CD4-positive, alpha-beta T cell treated with Interleukin-4 for 1 hour (primary cell): ENCODE measurements at regions not wholly inside any gene's neighbourhood (a gene's known extent, or its start where the extent isn't known, plus 50 kb on each side); places are given as distances from the start of the nearest gene placed in this dataset.
"Not testable (repeated sequence)": the region's sequence is repeated elsewhere in the genome, so short reads cannot be mapped to it uniquely, and the experiment has no call there.

Experiments
- DNase-seq, 2 donors: peaks; one replicate each; pipeline ENCODE4 v3.0.0-alpha.2; 2020 to 2022

DNA sequence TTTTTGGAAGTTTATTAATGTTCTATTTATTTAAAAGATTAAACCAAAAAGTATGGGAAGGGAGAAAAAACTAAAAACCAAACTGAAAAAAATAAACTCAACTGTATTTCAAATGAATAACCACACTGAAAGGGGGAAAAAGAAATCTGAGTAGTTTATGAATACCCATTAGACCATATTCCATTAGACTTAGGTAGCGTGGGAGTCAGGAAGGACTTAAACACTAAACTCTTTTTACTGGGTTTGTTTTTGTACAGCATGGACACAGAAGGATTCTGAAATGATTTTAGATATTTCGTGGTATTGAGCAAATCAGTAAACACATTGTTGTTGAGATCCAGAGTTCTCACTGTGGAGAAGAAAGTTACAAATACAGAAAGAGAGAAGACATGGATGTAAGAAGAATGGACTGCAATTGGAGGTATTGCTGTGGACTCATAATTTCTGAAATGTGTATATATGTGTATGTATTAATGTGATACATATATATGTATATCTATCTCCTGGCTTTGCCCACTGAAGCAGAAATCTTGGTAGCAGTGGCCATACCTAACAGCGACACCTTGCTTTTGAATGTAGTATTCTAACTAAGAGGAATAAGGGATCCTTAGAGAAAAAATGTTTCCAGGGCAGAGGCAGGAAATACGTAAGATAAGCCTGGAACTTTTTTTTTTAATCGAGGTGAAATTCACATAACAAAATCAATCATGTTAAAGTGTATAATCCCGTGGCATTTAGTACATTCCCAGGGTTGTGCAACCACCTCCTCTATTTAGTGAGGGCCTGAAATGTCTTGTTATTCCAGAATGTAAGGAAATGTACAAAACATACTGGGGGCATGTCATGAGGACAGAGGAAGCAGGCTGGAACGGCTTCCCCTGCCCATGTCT, 228.8 kb downstream of the SMARCA2 start:
- DNase-seq = no peak

DNA sequence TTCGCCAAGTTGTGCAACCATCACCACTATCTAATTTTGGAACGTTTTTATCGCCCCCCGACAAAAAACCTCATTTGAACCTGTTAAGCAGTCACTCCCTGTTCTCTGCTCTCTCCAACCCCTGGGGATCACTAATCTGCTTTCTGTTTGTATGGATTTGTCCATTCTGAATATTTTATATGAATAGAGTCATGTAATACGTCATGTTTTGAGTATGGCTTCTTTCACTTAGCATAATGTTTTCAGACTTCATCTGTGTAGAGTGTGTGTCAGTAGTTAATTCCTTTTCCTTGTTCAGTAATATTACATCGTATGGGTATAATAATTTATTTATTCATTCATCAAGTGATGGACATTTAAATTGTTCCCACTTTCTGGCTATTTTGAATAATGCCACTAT, 232.2 kb downstream of the SMARCA2 start:
- no peak for DNase-seq

DNA sequence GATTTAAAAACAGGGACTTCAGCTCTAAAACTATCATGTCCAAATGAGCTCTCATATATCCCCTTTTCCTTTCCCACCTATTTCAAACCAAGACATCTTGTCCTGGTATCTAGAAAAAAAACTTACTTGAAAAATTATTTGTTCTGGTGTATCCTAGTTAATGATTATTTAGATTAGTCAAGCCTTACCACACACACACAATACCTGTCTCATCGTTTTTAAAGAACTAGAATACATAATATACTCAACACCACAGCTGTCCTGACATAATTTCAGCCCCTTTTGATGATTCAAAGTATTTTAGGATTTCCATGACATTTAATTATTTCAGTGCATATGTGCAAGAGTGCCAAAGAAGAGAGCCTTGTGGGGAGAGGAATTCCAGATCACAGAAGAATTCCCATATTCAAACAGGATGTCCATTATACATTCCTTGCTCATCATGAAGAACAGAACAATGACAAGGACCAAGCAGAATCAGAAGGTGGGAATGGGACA, 233.7 kb downstream of the SMARCA2 start:
- no peak for DNase-seq

DNA sequence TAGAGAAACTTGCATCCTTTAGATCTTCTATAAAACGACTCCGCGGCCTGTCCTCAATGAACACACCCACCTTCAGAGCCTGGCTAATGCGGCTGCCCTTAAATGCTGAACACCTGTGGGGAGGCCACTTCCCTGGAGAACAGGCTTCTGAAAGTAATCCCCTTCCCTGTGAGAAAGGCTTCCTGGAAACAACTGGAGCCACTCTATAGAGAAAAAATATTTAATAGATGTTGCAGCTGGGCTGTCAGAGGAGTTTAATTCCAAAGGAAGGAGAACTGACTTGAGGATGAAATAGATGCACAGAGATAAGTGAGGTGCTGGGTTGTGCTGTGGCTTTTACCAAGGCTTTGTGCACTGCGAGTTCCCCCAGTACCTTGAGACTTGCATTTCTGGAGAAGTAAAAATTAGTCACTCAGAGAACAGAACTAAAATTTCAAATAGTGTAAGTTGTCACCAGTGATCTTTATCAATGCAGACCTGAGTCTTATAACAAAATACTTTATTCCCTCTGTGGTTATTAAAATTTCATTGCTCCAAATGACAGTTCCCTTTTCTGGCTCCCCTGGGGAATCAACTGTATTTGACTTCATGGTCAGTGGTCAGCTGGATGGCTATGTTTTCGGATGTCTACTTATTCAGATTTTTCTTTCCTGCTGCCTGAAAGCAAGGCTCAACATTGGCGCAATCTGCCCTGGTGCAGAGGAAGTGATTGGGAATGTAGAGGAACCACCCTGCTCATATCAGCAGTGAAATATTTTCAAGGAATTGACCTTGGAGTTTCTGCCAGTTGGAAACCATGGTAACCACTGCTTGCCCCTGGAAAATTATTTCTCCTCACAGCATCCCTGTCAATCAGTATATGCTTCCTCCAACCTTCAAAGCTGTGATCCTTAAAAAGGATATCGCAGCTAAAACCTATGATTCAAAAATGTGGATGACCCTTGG, 238.8 kb downstream of the SMARCA2 start:
- no peak for DNase-seq

DNA sequence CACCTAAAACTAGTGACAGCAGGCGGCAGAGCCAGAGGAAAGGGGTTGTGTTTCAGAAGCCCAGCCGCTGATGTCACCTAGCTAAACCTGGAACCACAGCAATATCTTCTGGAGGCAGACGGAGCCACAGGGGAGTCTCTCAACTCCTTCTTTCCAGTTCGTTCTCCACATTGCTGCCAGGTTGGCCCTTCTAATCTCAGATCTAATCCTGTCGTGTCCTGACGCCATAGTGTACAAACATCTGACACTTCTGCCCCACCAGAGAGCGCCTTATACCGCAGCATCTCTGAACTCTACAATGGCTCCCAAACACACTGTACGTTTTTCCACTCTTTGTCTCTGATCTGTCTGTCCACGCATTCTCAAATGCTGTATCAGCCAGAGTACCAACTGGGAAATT, 240.0 kb downstream of the SMARCA2 start:
- no peak for DNase-seq

DNA sequence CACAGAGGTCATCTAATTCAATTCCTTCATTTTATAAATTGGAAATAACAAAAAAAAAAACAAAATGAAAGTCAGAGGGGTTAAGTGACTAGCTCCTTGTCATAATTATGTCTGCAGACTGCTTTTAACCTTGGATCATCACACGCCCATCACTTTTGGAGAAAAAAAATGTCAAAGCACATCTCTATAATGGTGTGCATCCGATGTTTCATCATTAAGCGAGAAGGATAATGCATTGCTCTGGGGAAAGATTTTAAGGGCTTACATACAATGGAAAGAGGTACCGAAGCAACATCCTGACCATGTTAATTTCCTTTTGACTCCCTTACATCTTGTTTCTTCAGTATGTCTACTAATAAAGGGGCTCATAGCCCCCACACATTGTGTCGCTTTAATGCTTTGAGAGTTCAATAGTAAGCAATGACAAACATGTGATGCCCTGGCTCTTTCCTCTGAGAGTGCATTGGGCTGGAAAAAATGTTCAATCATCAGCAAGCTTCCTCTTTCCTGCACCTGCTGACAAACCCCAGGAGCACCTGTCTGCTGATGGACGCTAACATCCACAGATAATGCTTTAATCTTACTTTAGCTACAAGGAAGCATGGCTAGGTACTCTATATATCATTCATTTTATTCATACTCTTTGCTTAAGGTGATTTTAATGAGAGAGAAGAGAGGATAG, 242.2 kb downstream of the SMARCA2 start:
- no peak for DNase-seq

DNA sequence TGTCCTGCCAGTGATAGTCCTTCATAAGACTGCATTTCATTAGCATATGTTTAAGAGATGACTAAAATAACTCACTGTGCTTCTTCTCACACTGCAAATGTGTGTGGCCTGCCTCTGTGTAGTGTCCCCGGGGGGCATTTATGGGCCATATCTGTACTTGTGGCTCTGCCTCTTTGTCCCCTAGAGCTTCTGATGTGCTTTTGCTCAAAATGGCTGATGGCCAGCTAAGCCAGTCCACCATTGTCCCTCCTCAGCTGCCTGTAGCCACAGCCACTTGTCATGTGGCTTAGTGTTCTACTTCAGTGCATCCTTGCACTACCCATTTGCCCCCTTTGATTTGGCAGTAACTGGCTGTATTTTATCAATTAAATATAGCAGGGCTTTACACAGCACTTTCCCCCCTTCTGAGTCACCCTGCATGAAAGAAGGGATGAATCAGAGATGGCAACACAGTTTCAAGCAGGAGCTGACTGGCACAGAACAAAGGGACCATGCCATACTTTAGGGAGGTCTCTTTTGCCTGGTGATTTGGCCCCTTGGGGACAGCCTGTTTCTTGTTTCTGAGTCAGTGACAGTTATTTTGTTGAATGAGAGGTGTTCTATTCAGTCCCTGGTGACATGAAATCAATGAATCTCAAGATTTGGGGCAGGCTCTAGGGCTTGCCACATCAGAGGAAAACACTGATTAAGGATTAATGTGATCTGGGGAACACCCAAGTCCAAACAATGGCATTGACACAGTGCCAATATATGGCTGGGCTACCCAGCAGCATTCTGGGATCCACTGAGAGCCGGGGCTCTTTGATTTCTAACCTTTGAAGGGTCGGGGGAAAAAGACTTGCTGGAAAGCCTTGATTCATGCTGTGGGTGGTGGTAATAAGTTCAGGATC, 245.5 kb downstream of the SMARCA2 start:
- no peak for DNase-seq

DNA sequence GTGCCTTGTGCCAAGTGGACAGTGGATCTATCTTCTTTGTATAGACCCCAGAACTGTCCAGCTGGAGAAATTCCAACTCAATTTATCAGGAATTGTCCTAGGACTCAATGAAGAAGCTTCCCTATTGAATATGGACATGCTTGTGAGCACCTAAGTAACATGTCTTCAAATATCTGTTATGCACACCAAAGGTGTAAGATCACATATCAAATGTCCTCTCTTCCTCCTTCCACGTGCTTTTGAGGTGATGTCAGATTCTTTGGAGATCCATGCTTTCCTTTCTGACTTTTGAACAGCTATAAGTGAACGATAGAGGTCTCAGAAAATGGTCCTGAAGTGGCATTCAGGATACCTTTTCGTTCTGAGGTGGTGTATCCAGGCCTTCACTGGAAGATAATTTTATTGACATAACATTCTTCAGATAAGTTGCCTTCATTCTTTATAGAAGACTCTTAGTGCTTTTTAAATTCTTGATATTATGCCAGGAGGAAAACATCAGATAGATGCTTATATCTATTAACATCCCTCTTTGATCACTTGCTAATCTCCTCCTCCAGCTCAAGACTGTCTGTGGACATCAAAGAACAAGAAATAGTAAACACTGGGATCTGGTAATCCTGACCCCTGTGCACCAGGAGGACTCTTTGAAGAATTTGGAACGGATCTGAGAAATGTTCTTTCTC, 246.4 kb downstream of the SMARCA2 start:
- no peak for DNase-seq

DNA sequence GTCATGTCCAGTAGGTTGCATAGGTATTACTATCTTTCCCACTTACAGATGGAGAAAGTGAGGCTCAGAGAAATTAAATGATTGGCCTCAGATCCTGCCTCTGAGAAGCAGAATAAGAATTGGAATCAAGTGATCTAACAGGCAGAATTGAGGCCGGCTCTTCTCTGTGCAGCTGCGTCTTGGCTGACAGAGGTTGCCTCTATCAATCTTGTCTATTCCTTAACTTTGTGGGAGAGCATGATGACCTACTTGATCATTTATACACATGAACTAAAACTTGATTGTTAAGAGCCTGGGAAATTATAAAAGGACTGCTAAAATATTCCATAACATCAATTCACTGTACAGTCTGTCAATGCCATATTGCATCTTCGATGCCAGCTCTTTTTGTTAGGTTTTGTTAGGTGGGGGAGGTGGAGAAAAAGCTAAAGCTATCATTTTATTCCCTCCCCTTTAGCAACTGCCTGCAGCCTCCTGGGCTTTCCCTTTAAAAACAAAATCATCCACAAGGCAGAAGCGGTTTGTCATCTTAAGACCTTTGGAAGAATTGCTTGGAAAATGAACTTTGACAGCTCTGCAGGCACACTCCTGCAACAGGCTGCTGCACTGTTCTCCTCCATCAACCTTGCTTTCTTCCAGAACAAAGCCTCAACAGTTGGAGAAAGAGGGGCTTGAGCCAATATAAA, 247.4 kb downstream of the SMARCA2 start:
- no peak for DNase-seq

DNA sequence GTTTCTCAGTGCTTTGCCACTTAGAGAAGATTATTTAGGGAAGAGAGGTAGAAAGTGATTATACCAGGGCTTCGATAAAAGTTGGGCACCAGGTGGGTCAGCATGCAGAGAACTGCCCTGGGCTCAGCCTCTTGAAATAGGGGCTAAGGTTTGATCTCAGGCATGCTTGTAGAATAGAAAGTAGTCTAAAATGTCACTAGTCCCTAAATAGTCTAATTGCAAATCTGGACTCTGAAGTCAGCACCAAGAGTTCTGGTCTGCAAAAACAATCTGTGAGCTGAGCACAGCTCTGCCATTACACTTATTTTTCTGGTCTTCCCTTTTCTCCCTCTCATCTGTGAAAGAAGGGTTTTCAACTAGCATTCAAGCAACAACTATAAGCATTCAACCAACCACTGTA, 248.0 kb downstream of the SMARCA2 start:
- no peak for DNase-seq

DNA sequence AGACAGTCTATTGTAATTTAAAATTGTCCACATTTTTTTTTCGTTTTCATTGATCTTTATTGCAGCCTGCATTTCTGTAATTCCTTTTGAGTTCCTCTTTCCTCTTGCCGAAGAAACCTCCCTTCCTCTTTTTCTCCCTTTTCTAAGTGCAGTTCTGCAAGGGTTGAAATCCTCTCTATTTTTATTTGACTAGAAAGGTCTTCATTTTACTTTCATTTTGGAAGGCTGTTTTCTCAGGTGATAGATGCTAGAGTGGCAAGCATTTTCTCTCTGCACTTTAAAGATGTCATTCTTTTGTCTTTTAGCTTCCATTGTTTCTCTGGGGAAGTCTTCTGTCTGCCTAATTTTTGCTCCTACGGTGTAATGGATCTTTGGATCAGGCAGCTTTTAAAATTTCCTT, 248.5 kb downstream of the SMARCA2 start:
- DNase-seq = no peak

DNA sequence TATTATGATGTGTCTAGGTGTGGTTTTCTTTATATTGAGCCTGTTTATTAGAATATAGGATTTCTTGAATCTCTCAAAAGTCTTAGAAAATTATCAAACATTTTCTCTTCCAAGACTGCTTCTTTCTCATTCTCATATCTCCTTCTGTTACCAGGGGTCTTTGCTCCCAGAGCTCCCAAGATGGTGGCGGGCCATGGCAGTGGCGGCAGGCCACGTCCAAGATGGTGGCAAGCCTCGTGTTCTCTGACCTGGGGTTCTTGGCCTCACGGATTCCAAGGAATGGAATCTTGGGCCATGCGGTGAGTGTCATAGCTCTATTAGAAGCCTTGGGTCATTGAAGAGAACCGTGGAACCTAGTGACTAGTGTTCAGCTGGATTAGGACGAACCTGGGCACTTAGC, 248.9 kb downstream of the SMARCA2 start:
- DNase-seq = no peak

DNA sequence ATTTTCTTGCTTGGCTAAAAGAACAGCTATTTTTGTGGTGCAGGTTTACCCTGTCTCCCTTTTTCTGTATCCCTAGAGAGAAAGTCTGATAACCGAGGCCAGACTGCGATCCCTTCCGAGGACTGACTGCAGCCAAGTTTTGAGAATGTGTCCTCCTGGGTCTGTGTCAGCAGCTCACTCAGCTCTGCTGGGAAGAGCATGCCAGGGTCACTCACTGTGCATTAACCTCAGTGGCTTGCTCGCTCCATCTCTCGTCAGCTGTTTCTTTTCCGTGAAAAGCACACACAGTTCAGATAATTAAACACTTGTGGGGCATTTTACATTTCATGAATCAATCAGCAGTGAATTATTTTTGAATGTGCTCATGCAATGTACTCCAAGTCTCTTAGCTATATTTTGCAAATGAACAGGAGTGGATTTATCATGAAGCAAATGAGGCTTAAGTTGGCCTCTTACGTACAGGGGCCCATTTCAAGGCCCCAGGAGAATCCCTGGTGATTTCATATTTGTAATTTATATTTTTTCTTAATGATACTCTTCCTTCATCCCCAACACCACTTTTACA, 252.1 kb downstream of the SMARCA2 start:
- DNase-seq = no peak

DNA sequence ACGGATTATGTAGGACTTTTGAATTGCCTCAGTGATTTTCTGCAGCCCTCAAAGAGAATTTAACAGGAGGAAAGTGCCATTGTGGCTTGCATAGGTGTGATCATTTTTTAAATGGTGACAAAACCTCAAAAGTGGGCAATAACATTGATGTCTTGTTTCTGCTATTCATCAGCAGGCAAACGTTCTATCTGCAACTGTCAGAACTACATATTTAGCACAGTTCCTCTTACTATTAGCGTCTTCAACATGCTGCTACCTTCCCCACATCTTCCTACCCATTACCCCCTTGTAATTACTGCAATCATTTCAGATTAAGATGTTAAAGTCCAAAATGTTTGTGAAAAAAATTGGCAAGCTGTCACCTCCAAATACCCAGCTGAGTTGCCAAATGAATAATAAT, 254.6 kb downstream of the SMARCA2 start:
- no peak for DNase-seq

DNA sequence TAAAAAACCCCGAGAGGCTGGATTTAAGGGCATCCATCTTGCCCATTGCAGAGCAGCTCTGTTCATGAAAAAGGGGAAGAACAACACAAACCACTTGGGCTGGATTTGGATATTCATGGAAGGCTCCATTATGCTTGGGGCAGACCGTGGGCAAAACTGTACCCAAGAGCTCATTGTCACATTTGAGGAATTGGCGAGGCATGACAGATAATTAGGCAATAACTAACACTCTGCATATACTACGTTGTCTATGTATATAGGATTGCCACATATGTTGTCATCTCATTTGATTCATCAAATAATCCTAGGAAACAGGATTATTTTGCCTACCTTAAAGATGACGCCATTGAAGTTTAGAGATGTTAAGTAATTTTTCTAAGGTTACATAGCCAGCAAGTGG, 255.4 kb downstream of the SMARCA2 start:
- no peak for DNase-seq

DNA sequence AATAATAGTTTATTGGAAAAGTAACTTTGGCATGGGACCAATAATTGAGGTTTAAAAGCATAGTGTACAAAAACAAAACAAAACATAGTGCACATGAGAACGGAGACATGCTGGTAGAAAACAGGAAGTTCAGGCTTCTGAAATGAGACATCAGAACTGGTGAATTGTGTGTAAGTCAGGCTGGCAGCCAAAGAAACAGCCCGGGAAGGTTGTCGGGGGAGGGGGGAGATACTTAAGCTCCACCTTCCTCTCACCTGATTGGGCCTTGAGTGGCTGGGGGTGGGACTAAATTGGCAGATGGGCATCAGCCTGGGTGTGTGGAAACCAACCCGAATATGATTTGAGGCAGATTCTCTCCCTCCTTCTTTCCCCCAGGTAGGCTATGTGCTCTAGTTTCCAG, 256.3 kb downstream of the SMARCA2 start:
- DNase-seq = peak; percentile 17 to 48

DNA sequence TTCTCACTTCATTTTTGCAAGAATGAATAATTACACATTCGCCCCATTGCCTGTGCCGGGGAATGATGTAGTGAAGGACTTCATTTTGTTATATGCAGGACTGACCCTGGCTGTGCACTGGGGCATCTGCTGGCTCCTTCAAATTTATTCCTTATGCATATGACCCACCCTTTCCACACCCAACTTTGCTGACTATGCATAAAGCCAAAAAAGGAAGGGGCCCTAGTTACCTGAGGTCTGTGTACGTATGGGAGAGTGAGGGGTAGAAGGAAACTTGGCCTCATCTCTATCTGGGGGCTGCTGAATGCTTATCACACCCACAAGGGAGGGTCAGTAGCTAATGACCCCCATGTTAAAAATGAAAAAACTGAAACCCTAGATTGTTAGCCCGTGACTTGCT, 259.6 kb downstream of the SMARCA2 start:
- DNase-seq = no peak

DNA sequence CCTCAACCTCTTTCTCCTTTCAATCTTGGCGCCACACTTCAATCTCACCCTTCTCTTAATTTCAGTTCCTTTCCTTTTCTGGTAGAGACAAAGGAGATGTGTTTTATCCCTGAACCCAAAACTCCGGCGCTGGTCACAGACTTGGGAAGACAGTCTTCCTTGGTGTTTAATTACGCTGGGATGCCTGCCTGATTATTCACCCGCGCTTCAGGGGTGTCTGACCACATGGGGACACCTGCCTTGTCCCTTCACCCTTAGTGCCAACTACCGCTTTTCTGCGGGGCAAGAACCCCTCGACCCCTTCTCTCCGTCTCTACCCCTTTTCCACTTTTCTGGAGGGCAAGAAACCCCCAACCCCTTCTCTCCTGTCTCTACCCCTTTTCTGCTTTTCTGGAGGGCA, 261.1 kb downstream of the SMARCA2 start:
- DNase-seq = no peak

DNA sequence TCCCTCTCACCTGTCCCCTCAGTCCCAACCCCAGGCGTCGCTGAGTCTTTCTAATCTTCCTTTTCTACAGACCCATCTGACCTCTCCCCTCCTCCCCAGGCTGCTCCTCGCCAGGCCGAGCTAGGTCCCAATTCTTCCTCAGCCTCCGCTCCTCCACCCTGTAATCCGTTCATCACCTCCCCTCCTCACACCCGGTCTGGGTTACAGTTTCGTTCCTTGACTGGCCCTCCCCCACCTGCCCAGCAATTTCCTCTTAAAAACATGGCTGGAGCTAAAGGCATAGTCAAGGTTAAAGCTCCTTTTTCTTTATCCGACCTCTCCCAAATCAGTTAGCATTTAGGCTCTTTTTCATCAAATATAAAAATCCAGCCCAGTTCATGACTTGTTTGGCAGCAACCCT, 262.0 kb downstream of the SMARCA2 start:
- DNase-seq = not testable (repeated sequence)

DNA sequence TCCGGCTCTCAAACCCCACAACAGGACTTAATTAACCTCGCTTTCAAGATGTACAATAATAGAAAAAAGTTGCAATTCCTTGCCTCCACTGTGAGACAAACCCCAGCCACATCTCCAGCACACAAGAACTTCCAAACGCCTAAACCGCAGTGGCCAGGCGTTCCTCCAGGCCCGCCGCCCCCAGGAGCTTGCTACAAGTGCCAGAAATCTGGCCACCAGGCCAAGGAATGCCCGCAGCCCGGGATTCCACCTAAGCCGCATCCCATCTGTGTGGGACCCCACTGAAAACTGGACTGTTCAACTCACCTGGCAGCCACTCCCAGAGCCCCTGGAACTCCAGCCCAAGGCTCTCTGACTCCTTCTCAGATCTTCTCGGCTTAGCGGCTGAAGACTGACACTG, 262.5 kb downstream of the SMARCA2 start:
- not testable (repeated sequence) for DNase-seq
